HG03196 (cell line): ENCODE measurements at regions not wholly inside any gene's neighbourhood (a gene's known extent, or its start where the extent isn't known, plus 50 kb on each side); places are given as distances from the start of the nearest gene placed in this dataset.
"Not testable (repeated sequence)": the region's sequence is repeated elsewhere in the genome, so short reads cannot be mapped to it uniquely, and the experiment has no call there.

Source experiments
- ATAC-seq: cut with Tn5 transposase; IDR thresholded peaks from one replicate; pipeline ENCODE4 v1.9.1; 2021; ENCODE audit not compliant: unreplicated experiment

- no peak for ATAC-seq
Measured at GRCh38 chr6:80789912-80790570, 683.6 kb downstream of the BCKDHB start.

- ATAC-seq, result not testable (repeated sequence)
Measured at GRCh38 chr6:80783271-80783670, 676.8 kb downstream of the BCKDHB start.

- ATAC-seq, result no peak
Measured at GRCh38 chr6:80771941-80772340, 665.5 kb downstream of the BCKDHB start.

- ATAC-seq, result no peak
Measured at GRCh38 chr6:80769106-80769505, 662.6 kb downstream of the BCKDHB start.

GRCh38 chr6:80767808-80768207 lies 661.3 kb downstream of the BCKDHB start:
- no peak for ATAC-seq

GRCh38 chr6:80744213-80744612 lies 637.7 kb downstream of the BCKDHB start:
- no peak for ATAC-seq

GRCh38 chr6:80742481-80742880 lies 636.0 kb downstream of the BCKDHB start:
- ATAC-seq, result no peak

- ATAC-seq, result no peak
Measured at GRCh38 chr6:80733641-80734040, 627.2 kb downstream of the BCKDHB start.

GRCh38 chr6:80728830-80729229 lies 622.4 kb downstream of the BCKDHB start:
- ATAC-seq, result no peak

GRCh38 chr6:80728101-80728750 lies 621.8 kb downstream of the BCKDHB start:
- no peak for ATAC-seq

GRCh38 chr6:80725156-80725930 lies 618.9 kb downstream of the BCKDHB start:
- no peak for ATAC-seq

GRCh38 chr6:80720824-80721223 lies 614.4 kb downstream of the BCKDHB start:
- ATAC-seq, result no peak

- ATAC-seq, result no peak
Measured at GRCh38 chr6:80714513-80714912, 608.0 kb downstream of the BCKDHB start.

GRCh38 chr6:80698459-80698858 lies 592.0 kb downstream of the BCKDHB start:
- no peak for ATAC-seq

GRCh38 chr6:80696268-80696667 lies 589.8 kb downstream of the BCKDHB start:
- ATAC-seq, result no peak

- no peak for ATAC-seq
Measured at GRCh38 chr6:80690551-80691131, 584.2 kb downstream of the BCKDHB start.

- no peak for ATAC-seq
Measured at GRCh38 chr6:80689716-80690395, 583.4 kb downstream of the BCKDHB start.

GRCh38 chr6:80679992-80680391 lies 573.5 kb downstream of the BCKDHB start:
- ATAC-seq, result no peak

- ATAC-seq, result no peak
Measured at GRCh38 chr6:80676386-80676785, 569.9 kb downstream of the BCKDHB start.

GRCh38 chr6:80674669-80675068 lies 568.2 kb downstream of the BCKDHB start:
- ATAC-seq, result no peak

- ATAC-seq, result no peak
Measured at GRCh38 chr6:80673367-80673766, 566.9 kb downstream of the BCKDHB start.
